ENCODE measurements at regions not wholly inside any gene's neighbourhood (a gene's known extent, or its start where the extent isn't known, plus 50 kb on each side); places are given as distances from the start of the nearest gene placed in this dataset.

GRCh38 chr9:115225459-115226116, 107.6 kb upstream of the TNC start:
- Histone ChIP-seq H3K27me3 (ENCODE audit: control insufficient read depth in 1 of 2, insufficient read depth in 2 of 2, low read length in 2 of 2) (peaks cover 0 to 3% of the 10 kb centered on the region in 2 donors), H3K9me3 (ENCODE audit: control insufficient read depth in 1 of 2, low read length in 2 of 2) (no peaks in the 10 kb centered on the region), H3K36me3 (ENCODE audit: control insufficient read depth in 1 of 2, insufficient read depth in 2 of 2, low read length in 2 of 2) (no peaks in the 10 kb centered on the region), H3K4me3 (ENCODE audit: low read depth in 1 of 2, low read length in 2 of 2) (no peak overlapping the region), H3K9ac (ENCODE audit: low read depth in 1 of 2, low read length in 2 of 2) (no peak overlapping the region), H3K4me1 (ENCODE audit: control insufficient read depth in 1 of 2, insufficient read depth in 2 of 2, low read length in 2 of 2) (no peaks in the 10 kb centered on the region), H3K27ac (ENCODE audit: low read depth, low read length) (no peak overlapping the region)

GRCh38 chr9:115226152-115226551, 108.2 kb upstream of the TNC start:
- Histone ChIP-seq H3K36me3 (ENCODE audit: control insufficient read depth in 1 of 2, insufficient read depth in 2 of 2, low read length in 2 of 2) (no peaks in the 10 kb centered on the region), H3K4me1 (ENCODE audit: control insufficient read depth in 1 of 2, insufficient read depth in 2 of 2, low read length in 2 of 2) (no peaks in the 10 kb centered on the region), H3K27me3 (ENCODE audit: control insufficient read depth in 1 of 2, insufficient read depth in 2 of 2, low read length in 2 of 2) (peaks cover 0 to 3% of the 10 kb centered on the region in 2 donors), H3K9ac (ENCODE audit: low read depth in 1 of 2, low read length in 2 of 2) (no peak overlapping the region), H3K4me3 (ENCODE audit: low read depth in 1 of 2, low read length in 2 of 2) (no peak overlapping the region), H3K9me3 (ENCODE audit: control insufficient read depth in 1 of 2, low read length in 2 of 2) (no peaks in the 10 kb centered on the region), H3K27ac (ENCODE audit: low read depth, low read length) (no peak overlapping the region)

DNA sequence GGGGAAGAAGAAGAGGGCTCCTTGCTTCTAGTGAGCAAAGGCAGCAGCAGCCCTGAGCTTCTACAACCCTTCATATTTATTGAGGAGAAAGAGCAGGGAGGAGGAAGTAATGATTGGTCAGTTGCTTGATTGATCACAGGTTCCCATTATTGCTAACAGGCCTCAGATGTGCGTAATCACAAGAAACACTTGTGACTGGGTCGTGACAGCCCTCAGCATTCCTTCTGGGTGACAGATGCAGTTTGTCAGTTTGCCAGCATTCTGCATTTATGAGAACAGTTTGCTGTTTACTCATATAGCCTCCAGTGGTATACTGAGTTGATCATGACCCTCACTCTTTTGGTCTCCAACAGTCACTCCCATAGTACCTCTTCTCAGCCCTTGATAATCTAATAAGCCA, 111.5 kb upstream of the TNC start:
- Histone ChIP-seq H3K27ac (ENCODE audit: low read depth, low read length) (no peak overlapping the region), H3K36me3 (ENCODE audit: control insufficient read depth in 1 of 2, insufficient read depth in 2 of 2, low read length in 2 of 2) (no peaks in the 10 kb centered on the region), H3K9me3 (ENCODE audit: control insufficient read depth in 1 of 2, low read length in 2 of 2) (no peaks in the 10 kb centered on the region), H3K27me3 (ENCODE audit: control insufficient read depth in 1 of 2, insufficient read depth in 2 of 2, low read length in 2 of 2) (no peaks in the 10 kb centered on the region), H3K9ac (ENCODE audit: low read depth in 1 of 2, low read length in 2 of 2) (no peak overlapping the region), H3K4me1 (ENCODE audit: control insufficient read depth in 1 of 2, insufficient read depth in 2 of 2, low read length in 2 of 2) (no peaks in the 10 kb centered on the region), H3K4me3 (ENCODE audit: low read depth in 1 of 2, low read length in 2 of 2) (no peak overlapping the region)

DNA sequence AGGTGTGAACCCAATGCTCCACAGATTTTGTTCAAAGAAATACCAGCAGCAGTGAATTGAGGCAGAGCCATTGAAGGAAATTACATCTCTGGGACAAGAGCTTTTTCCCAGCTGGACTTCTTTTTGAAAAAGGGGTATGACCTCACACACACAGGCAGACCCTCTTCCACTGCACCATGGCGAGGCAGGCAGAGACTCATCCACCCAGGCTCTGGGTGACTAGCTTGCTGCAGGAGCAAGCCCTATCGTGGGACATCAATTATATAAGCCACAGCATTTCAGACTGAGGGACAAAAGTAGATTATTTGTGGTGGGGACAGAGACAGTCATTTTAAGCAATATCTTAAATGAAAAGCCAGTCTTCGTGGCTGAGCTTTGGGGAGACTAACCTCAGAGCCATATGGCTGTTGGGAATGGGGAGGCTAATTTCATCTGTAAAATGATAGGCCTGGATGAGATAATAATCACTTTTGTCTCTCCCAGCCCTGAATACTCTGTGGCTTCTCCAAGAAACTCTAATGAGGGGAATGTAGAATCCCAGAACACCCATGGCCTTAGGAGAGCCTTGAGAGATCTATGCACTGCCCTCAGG, 113.1 kb upstream of the TNC start:
- Histone ChIP-seq H3K4me3 (ENCODE audit: low read depth in 1 of 2, low read length in 2 of 2) (no peak overlapping the region), H3K27ac (ENCODE audit: low read depth, low read length) (no peak overlapping the region), H3K27me3 (ENCODE audit: control insufficient read depth in 1 of 2, insufficient read depth in 2 of 2, low read length in 2 of 2) (no peaks in the 10 kb centered on the region), H3K9me3 (ENCODE audit: control insufficient read depth in 1 of 2, low read length in 2 of 2) (no peaks in the 10 kb centered on the region), H3K36me3 (ENCODE audit: control insufficient read depth in 1 of 2, insufficient read depth in 2 of 2, low read length in 2 of 2) (no peaks in the 10 kb centered on the region), H3K4me1 (ENCODE audit: control insufficient read depth in 1 of 2, insufficient read depth in 2 of 2, low read length in 2 of 2) (no peaks in the 10 kb centered on the region), H3K9ac (ENCODE audit: low read depth in 1 of 2, low read length in 2 of 2) (no peak overlapping the region)

DNA sequence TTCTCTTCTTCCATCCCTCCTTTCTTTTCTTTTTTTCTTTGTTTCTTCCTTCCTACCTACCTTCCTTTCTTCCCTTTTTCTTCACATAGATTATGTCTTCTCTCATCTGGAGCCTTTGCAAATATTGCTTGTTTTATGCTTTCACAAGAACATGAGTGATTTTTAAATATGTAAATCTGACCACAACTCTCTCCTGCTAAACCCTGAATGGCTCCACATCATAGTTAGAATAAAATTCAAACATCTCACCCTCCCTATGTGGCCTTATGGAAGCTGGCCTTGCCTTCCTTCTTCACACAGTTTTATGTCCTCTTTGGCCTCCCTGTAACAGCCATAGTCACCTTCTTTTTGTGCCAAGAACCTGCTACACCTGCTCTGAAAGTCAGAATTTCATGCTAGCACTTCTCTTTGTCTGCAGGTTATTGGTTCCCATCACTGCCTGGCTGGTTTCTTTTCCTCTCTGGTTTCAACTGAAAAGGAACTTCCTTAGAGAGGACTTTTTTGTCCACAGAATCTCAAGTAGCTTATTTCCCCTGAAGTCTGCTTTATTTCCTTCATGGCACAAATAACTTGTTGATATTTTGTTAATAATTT, 114.3 kb upstream of the TNC start:
- Histone ChIP-seq H3K27ac (ENCODE audit: low read depth, low read length) (no peak overlapping the region), H3K9me3 (ENCODE audit: control insufficient read depth in 1 of 2, low read length in 2 of 2) (no peaks in the 10 kb centered on the region), H3K4me1 (ENCODE audit: control insufficient read depth in 1 of 2, insufficient read depth in 2 of 2, low read length in 2 of 2) (no peaks in the 10 kb centered on the region), H3K27me3 (ENCODE audit: control insufficient read depth in 1 of 2, insufficient read depth in 2 of 2, low read length in 2 of 2) (no peaks in the 10 kb centered on the region), H3K9ac (ENCODE audit: low read depth in 1 of 2, low read length in 2 of 2) (no peak overlapping the region), H3K4me3 (ENCODE audit: low read depth in 1 of 2, low read length in 2 of 2) (no peak overlapping the region), H3K36me3 (ENCODE audit: control insufficient read depth in 1 of 2, insufficient read depth in 2 of 2, low read length in 2 of 2) (no peaks in the 10 kb centered on the region)

DNA sequence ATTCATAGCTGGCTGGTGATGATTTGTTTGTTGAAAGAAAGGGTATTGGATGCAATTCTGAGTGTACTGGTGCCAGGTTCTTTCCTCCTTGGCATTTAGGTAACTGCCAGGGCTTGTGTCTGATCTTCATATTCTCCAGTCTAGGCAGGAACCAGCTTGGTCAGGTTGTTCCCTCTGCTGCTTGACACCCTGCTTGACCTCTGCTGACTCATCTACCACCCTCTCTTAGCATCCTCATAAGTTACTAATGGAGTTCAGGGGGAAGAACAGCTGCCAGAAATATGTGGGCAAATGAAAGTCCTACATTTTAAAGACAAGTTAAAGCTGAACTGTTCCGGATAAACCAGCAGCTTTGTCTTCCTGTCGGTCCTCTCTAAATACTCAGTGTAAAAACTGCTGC, 116.1 kb upstream of the TNC start:
- Histone ChIP-seq H3K36me3 (ENCODE audit: control insufficient read depth in 1 of 2, insufficient read depth in 2 of 2, low read length in 2 of 2) (no peaks in the 10 kb centered on the region), H3K4me1 (ENCODE audit: control insufficient read depth in 1 of 2, insufficient read depth in 2 of 2, low read length in 2 of 2) (no peaks in the 10 kb centered on the region), H3K27ac (ENCODE audit: low read depth, low read length) (no peak overlapping the region), H3K4me3 (ENCODE audit: low read depth in 1 of 2, low read length in 2 of 2) (no peak overlapping the region), H3K27me3 (ENCODE audit: control insufficient read depth in 1 of 2, insufficient read depth in 2 of 2, low read length in 2 of 2) (no peaks in the 10 kb centered on the region), H3K9me3 (ENCODE audit: control insufficient read depth in 1 of 2, low read length in 2 of 2) (no peaks in the 10 kb centered on the region), H3K9ac (ENCODE audit: low read depth in 1 of 2, low read length in 2 of 2) (no peak overlapping the region)

DNA sequence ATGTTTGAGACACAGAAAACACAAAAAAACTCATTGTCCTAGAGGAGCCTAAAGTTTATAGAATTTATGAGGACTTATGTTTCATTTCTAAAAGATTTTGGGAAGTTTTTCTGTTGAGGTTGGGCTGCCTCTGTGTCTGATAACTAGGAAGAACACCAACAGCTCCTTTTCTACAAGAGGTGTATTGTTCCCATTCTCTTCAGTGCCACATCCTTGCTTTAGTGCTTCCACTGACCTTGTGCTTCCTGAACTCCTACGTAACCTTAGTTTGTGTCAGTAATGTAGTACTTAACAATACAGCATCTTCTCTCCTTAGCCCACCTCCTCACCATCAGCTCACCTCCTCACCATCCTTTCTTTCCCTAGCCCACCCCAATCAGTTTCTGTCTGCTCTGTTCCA, 117.3 kb upstream of the TNC start:
- no peak overlapping the region for H3K27ac ChIP-seq (ENCODE audit: low read depth, low read length)
- no peaks in the 10 kb centered on the region for H3K4me1 ChIP-seq (ENCODE audit: control insufficient read depth in 1 of 2, insufficient read depth in 2 of 2, low read length in 2 of 2)
- H3K27me3 ChIP-seq (ENCODE audit: control insufficient read depth in 1 of 2, insufficient read depth in 2 of 2, low read length in 2 of 2): no peaks in the 10 kb centered on the region
- no peaks in the 10 kb centered on the region for H3K9me3 ChIP-seq (ENCODE audit: control insufficient read depth in 1 of 2, low read length in 2 of 2)
- H3K36me3 ChIP-seq (ENCODE audit: control insufficient read depth in 1 of 2, insufficient read depth in 2 of 2, low read length in 2 of 2): no peaks in the 10 kb centered on the region
- no peak overlapping the region for H3K9ac ChIP-seq (ENCODE audit: low read depth in 1 of 2, low read length in 2 of 2)
- no peak overlapping the region for H3K4me3 ChIP-seq (ENCODE audit: low read depth in 1 of 2, low read length in 2 of 2)

GRCh38 chr9:115237385-115237998, 119.5 kb upstream of the TNC start:
- Histone ChIP-seq H3K9ac (ENCODE audit: low read depth in 1 of 2, low read length in 2 of 2) (no peak overlapping the region), H3K4me3 (ENCODE audit: low read depth in 1 of 2, low read length in 2 of 2) (no peak overlapping the region), H3K27ac (ENCODE audit: low read depth, low read length) (no peak overlapping the region), H3K27me3 (ENCODE audit: control insufficient read depth in 1 of 2, insufficient read depth in 2 of 2, low read length in 2 of 2) (no peaks in the 10 kb centered on the region), H3K9me3 (ENCODE audit: control insufficient read depth in 1 of 2, low read length in 2 of 2) (no peaks in the 10 kb centered on the region), H3K4me1 (ENCODE audit: control insufficient read depth in 1 of 2, insufficient read depth in 2 of 2, low read length in 2 of 2) (no peaks in the 10 kb centered on the region), H3K36me3 (ENCODE audit: control insufficient read depth in 1 of 2, insufficient read depth in 2 of 2, low read length in 2 of 2) (no peaks in the 10 kb centered on the region)

DNA sequence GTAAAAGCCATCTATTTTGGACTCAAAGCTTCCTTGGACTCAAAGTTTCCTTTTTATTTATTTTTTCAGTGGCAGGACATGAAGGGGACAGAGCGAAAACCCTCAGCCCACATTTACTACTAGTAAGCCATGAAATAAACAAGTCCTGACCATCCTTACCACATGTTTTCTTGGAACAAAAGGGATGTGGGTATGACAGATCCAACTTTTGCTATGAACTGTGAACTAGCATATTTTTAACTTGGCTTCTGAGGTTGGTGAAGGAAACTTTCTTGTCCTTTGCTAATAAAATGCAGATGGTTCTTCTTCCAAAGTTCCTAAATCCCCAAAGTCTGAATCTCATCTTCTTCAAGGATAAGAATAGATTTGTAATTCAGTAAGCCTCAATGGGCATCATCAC, 122.7 kb upstream of the TNC start:
- H3K27ac ChIP-seq (ENCODE audit: low read depth, low read length): no peak overlapping the region
- H3K9ac ChIP-seq (ENCODE audit: low read depth in 1 of 2, low read length in 2 of 2): no peak overlapping the region

GRCh38 chr9:115241641-115242040, 123.7 kb upstream of the TNC start:
- no peak overlapping the region for H3K4me3 ChIP-seq (ENCODE audit: low read depth in 1 of 2, low read length in 2 of 2)
- no peaks in the 10 kb centered on the region for H3K4me1 ChIP-seq (ENCODE audit: control insufficient read depth in 1 of 2, insufficient read depth in 2 of 2, low read length in 2 of 2)
- no peaks in the 10 kb centered on the region for H3K27me3 ChIP-seq (ENCODE audit: control insufficient read depth in 1 of 2, insufficient read depth in 2 of 2, low read length in 2 of 2)
- H3K36me3 ChIP-seq (ENCODE audit: control insufficient read depth in 1 of 2, insufficient read depth in 2 of 2, low read length in 2 of 2): no peaks in the 10 kb centered on the region
- H3K9ac ChIP-seq (ENCODE audit: low read depth in 1 of 2, low read length in 2 of 2): no peak overlapping the region
- no peak overlapping the region for H3K27ac ChIP-seq (ENCODE audit: low read depth, low read length)
- no peaks in the 10 kb centered on the region for H3K9me3 ChIP-seq (ENCODE audit: control insufficient read depth in 1 of 2, low read length in 2 of 2)

More for the DNA sequence above, 122.7 kb upstream of the TNC start:
- H3K36me3 ChIP-seq (ENCODE audit: control insufficient read depth in 1 of 2, insufficient read depth in 2 of 2, low read length in 2 of 2): no peaks in the 10 kb centered on the region
- H3K4me1 ChIP-seq (ENCODE audit: control insufficient read depth in 1 of 2, insufficient read depth in 2 of 2, low read length in 2 of 2): no peaks in the 10 kb centered on the region
- H3K4me3 ChIP-seq (ENCODE audit: low read depth in 1 of 2, low read length in 2 of 2): no peak overlapping the region
- no peaks in the 10 kb centered on the region for H3K27me3 ChIP-seq (ENCODE audit: control insufficient read depth in 1 of 2, insufficient read depth in 2 of 2, low read length in 2 of 2)
- H3K9me3 ChIP-seq (ENCODE audit: control insufficient read depth in 1 of 2, low read length in 2 of 2): no peaks in the 10 kb centered on the region
